Fibroblast of lung (primary cell): ENCODE measurements at regions not wholly inside any gene's neighbourhood (a gene's known extent, or its start where the extent isn't known, plus 50 kb on each side); places are given as distances from the start of the nearest gene placed in this dataset.

ENCODE experiments used
- CTCF ChIP-seq, 2 donors: IDR thresholded peaks in 1 of 2; conservative IDR thresholded peaks in 1 of 2; 1 replicate in 1 of 2; 2 replicates in 1 of 2; pipeline ENCODE4 v1.5.1; 2011 to 2012; ENCODE audit warnings: low read length in 2 of 2, control low read depth in 1 of 2, inconsistent platforms in 1 of 2, low read depth in 1 of 2, mild to moderate bottlenecking in 1 of 2
- EZH2 ChIP-seq: IDR thresholded peaks from 2 replicates; pipeline ENCODE4 v1.5.1; 2012; ENCODE audit warnings: low read length, control low read depth, mild to moderate bottlenecking; ENCODE audit errors: missing control alignments

- no peak for TF ChIP-seq CTCF (conservative IDR thresholded peaks at IDR 0.05 in 1 of 2, IDR thresholded peaks at IDR 0.05 in 1 of 2; ENCODE audit: low read depth in 1 of 2, low read length in 2 of 2)
- TF ChIP-seq EZH2: no peak
Observed at GRCh38 chr21:25508364-25508763, 98.9 kb downstream of the MRPL39 start.
